ENCODE measurements at regions not wholly inside any gene's neighbourhood (a gene's known extent, or its start where the extent isn't known, plus 50 kb on each side); places are given as distances from the start of the nearest gene placed in this dataset.

- no peak for TF ChIP-seq CTCF (IDR thresholded peaks at IDR 0.05)
- TF ChIP-seq POLR2A (IDR thresholded peaks at IDR 0.05) = no peak
Observed at GRCh38 chr11:15501566-15501965, 386.8 kb downstream of the INSC start.
